ENCODE measurements at regions not wholly inside any gene's neighbourhood (a gene's known extent, or its start where the extent isn't known, plus 50 kb on each side); places are given as distances from the start of the nearest gene placed in this dataset.

GRCh38 chr10:125269716-125270115, 109.4 kb upstream of the CTBP2 start:
- Mint-ChIP-seq H3K27ac (no peak overlapping the region), H3K36me3 (ENCODE audit: insufficient read depth) (no peaks in the 10 kb centered on the region), H3K4me1 (ENCODE audit: low read depth) (no peaks in the 10 kb centered on the region), H3K4me3 (ENCODE audit: low read depth) (no peak overlapping the region), H3K9me3 (ENCODE audit: low read depth) (peaks cover 3% of the 10 kb centered on the region), H3K27me3 (peaks cover 57% of the 10 kb centered on the region)
- no peak for TF ChIP-seq CTCF (IDR thresholded peaks at IDR 0.05; ENCODE audit: unreplicated experiment)
- DNase-seq (ENCODE audit: low spot score, unreplicated experiment) = no peak

DNA sequence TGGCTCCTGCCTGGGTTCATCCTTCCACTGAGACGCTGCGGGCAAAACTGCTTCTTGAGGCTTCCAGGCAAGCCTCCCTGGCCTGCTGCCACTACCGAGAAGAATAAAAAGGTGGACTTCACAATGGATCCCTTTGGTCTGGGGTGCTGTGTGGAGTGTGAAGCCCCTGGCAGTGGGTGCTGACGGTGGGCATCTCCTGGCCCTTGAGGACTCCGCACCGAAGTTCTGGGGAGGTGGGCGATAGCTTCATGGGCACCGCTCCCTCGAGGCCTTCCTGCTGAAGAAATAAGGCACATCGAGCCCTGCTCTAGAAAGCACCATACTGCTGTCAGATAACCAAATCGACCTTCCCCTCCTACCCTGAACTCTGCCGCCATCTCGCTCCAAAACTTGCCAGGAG, 106.6 kb upstream of the CTBP2 start:
- no peak for TF ChIP-seq CTCF (IDR thresholded peaks at IDR 0.05; ENCODE audit: unreplicated experiment)
- Mint-ChIP-seq H3K36me3 (ENCODE audit: insufficient read depth) (no peaks in the 10 kb centered on the region), H3K27me3 (peaks cover 54% of the 10 kb centered on the region)

DNA sequence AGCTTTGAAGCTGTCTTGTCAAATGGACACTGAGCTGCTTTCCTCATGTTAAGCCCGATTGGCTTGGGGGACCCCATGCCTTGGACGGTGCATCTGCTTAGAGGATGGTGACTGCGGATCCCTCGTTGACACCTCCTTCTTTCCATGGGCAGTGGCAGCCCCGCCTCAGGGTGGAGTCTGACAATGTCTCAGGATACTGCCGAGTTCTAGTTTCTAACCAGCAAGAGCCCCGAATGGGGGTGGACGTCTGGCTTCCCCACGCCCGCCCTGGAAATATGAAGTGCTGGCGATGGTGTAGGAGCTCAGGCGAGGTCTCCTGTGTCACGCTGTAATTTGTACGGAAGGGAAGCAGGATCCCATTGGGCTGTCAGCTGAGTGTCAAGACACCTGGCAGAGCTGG, 106.2 kb upstream of the CTBP2 start:
- DNase-seq (ENCODE audit: low spot score, unreplicated experiment) = no peak
- H3K36me3 Mint-ChIP-seq (ENCODE audit: insufficient read depth) = no peaks in the 10 kb centered on the region
- no peak for TF ChIP-seq CTCF (IDR thresholded peaks at IDR 0.05; ENCODE audit: unreplicated experiment)
- H3K4me3 Mint-ChIP-seq (ENCODE audit: low read depth) = no peak overlapping the region
- H3K27me3 Mint-ChIP-seq = peaks cover 52% of the 10 kb centered on the region
- peaks cover 3% of the 10 kb centered on the region for H3K9me3 Mint-ChIP-seq (ENCODE audit: low read depth)
- H3K27ac Mint-ChIP-seq = no peak overlapping the region
- peaks cover 6% of the 10 kb centered on the region for H3K4me1 Mint-ChIP-seq (ENCODE audit: low read depth)

More for the DNA sequence above, 106.6 kb upstream of the CTBP2 start:
- no peak overlapping the region for H3K27ac Mint-ChIP-seq
- no peak overlapping the region for H3K4me3 Mint-ChIP-seq (ENCODE audit: low read depth)
- DNase-seq (ENCODE audit: low spot score, unreplicated experiment) = no peak
- H3K9me3 Mint-ChIP-seq (ENCODE audit: low read depth) = peaks cover 3% of the 10 kb centered on the region
- H3K4me1 Mint-ChIP-seq (ENCODE audit: low read depth) = peaks cover 5% of the 10 kb centered on the region

- TF ChIP-seq CTCF (IDR thresholded peaks at IDR 0.05; ENCODE audit: unreplicated experiment) = no peak
- peaks cover 3% of the 10 kb centered on the region for H3K9me3 Mint-ChIP-seq (ENCODE audit: low read depth)
- no peak overlapping the region for H3K27ac Mint-ChIP-seq
- DNase-seq (ENCODE audit: low spot score, unreplicated experiment) = no peak
- H3K4me3 Mint-ChIP-seq (ENCODE audit: low read depth) = no peak overlapping the region
- peaks cover 6% of the 10 kb centered on the region for H3K4me1 Mint-ChIP-seq (ENCODE audit: low read depth)
- H3K36me3 Mint-ChIP-seq (ENCODE audit: insufficient read depth) = no peaks in the 10 kb centered on the region
- peaks cover 47% of the 10 kb centered on the region for H3K27me3 Mint-ChIP-seq
These were observed 105.2 kb upstream of the CTBP2 start for GRCh38 chr10:125265579-125265955.

- Mint-ChIP-seq H3K9me3 (ENCODE audit: low read depth) (peaks cover 3% of the 10 kb centered on the region), H3K36me3 (ENCODE audit: insufficient read depth) (no peaks in the 10 kb centered on the region), H3K27ac (no peak overlapping the region), H3K4me3 (ENCODE audit: low read depth) (no peak overlapping the region), H3K4me1 (ENCODE audit: low read depth) (peaks cover 6% of the 10 kb centered on the region), H3K27me3 (peaks cover 45% of the 10 kb centered on the region)
- DNase-seq (ENCODE audit: low spot score, unreplicated experiment) = no peak
- no peak for TF ChIP-seq CTCF (IDR thresholded peaks at IDR 0.05; ENCODE audit: unreplicated experiment)
These were observed 104.6 kb upstream of the CTBP2 start for GRCh38 chr10:125264757-125265578.

All from progenitor cell of endocrine pancreas (in vitro differentiated cells).